K562 (cell line): ENCODE measurements at regions not wholly inside any gene's neighbourhood (a gene's known extent, or its start where the extent isn't known, plus 50 kb on each side); places are given as distances from the start of the nearest gene placed in this dataset.

Experiments
- ATAC-seq: fragments of 200-7000 bp; cut with Tn5 transposase; 3 replicates; pipeline ENCODE4 v1.9.1; 2020; ENCODE audit warnings: moderate library complexity
- BruUV-seq: library from RNA; stranded (reverse); fragments of 400-500 nt; replicated peaks from 2 replicates; lab custom pipeline; 2021; lab: Mats Ljungman, UMichigan
- CTCF ChIA-PET: fragments of 300-600 bp; formaldehyde crosslinking; extraction: SDS; loops from one replicate; lab custom pipeline; 2021; ENCODE audit warnings: low intra/inter-chr PET ratio; lab: Yijun Ruan, JAX
- POLR2A ChIA-PET: fragments of 300-600, 350-650 bp; sonication (Branson Sonifier 250); formaldehyde crosslinking; extraction: SDS; loops from one replicate; lab custom pipeline; 2021; ENCODE audit warnings: antibody characterized with exemption, inconsistent platforms; lab: Yijun Ruan, JAX
- DNase-seq, 4 experiments: peaks; one replicate each; pipeline versions ENCODE4 v3.0.0 to v3.0.0-alpha.2; 2011 to 2018; ENCODE audit warnings: low spot score in 3 of 4, mixed read lengths in 3 of 4; ENCODE audit errors: extremely low read depth in 1 of 4
- FAIRE-seq: peaks from 2 replicates; lab custom pipeline; 2011; peaks lifted over from hg19 to GRCh38; lab: Jason Lieb, UNC
- H2AFZ ChIP-seq: 2 replicates; pipeline ENCODE4 v1.6.0; 2011; ENCODE audit warnings: low read depth, low read length, control low read depth, inconsistent platforms
- H3K27ac ChIP-seq: fragments of 200-600 bp; 3 replicates; pipeline ENCODE4 v1.8.0; 2011; ENCODE audit warnings: low read depth, mild to moderate bottlenecking, control low read depth, inconsistent platforms, low read length, moderate library complexity, mixed read lengths; ENCODE audit errors: extremely low read depth
- H3K27me3 ChIP-seq, 2 experiments: fragments of 300-600 bp in 1 of 2; 2 replicates in 1 of 2; 3 replicates in 1 of 2; pipeline versions ENCODE4 v1.6.0 to v1.8.0; 2011; ENCODE audit warnings: inconsistent platforms in 2 of 2, low read length in 2 of 2, mild to moderate bottlenecking in 1 of 2, mixed read lengths in 1 of 2, moderate library complexity in 1 of 2; ENCODE audit not compliant: control insufficient read depth in 2 of 2, insufficient read depth in 2 of 2
- H3K36me3 ChIP-seq: fragments of 300-600 bp; 3 replicates; pipeline ENCODE4 v1.8.0; 2011; ENCODE audit warnings: mild to moderate bottlenecking, low read length, inconsistent platforms; ENCODE audit not compliant: control insufficient read depth, insufficient read depth
- H3K4me1 ChIP-seq, 2 experiments: fragments of 200-600 bp in 1 of 2; replicated peaks in 1 of 2; 2 replicates in 1 of 2; 3 replicates in 1 of 2; pipeline versions ENCODE4 v1.5.1 to v1.8.0; 2011; ENCODE audit warnings: inconsistent platforms in 2 of 2, low read length in 2 of 2, mild to moderate bottlenecking in 1 of 2, mixed read lengths in 1 of 2, moderate library complexity in 1 of 2; ENCODE audit not compliant: control insufficient read depth in 2 of 2, insufficient read depth in 2 of 2
- H3K4me2 ChIP-seq: 2 replicates; pipeline ENCODE4 v1.6.1; 2011; ENCODE audit warnings: low read length, control low read depth, inconsistent platforms, mixed read lengths; ENCODE audit not compliant: insufficient read depth
- H3K4me3 ChIP-seq: fragments of 200-600 bp; sonication (generic), shearing (Covaris generic); 2 replicates; pipeline ENCODE4 v1.5.1; 2016; ENCODE audit warnings: control low read depth, inconsistent platforms
- H3K79me2 ChIP-seq: fragments of 200-600 bp; 3 replicates; pipeline ENCODE4 v1.8.0; 2011; ENCODE audit warnings: low read length, inconsistent platforms; ENCODE audit not compliant: control insufficient read depth, insufficient read depth
- H3K9ac ChIP-seq, 2 experiments: 2 replicates each; pipeline versions ENCODE4 v1.6.0 to v1.6.1; 2011; ENCODE audit warnings: low read depth in 2 of 2, low read length in 2 of 2, control low read depth in 1 of 2, inconsistent platforms in 1 of 2, mild to moderate bottlenecking in 1 of 2, mixed read lengths in 1 of 2; ENCODE audit not compliant: insufficient read depth in 1 of 2
- H3K9me1 ChIP-seq: one replicate; pipeline ENCODE4 v1.6.0; 2011; ENCODE audit warnings: inconsistent platforms, mild to moderate bottlenecking, low read length, moderate library complexity; ENCODE audit not compliant: control insufficient read depth, insufficient read depth
- H3K9me3 ChIP-seq: replicated peaks from 2 replicates; pipeline ENCODE4 v1.5.1; 2011; ENCODE audit warnings: low read depth, low read length, inconsistent platforms; ENCODE audit not compliant: control insufficient read depth, insufficient read depth
- H4K20me1 ChIP-seq: replicated peaks from 2 replicates; pipeline ENCODE4 v1.6.1; 2011; ENCODE audit warnings: low read length, inconsistent platforms, mixed read lengths; ENCODE audit not compliant: control insufficient read depth, insufficient read depth
- ZNF316 ChIP-seq: fragments of 450-650 bp; IDR thresholded peaks from 2 replicates; pipeline ENCODE4 v1.6.1; 2016
- ZNF830 ChIP-seq: fragments of 250-450 bp; sonication (Bioruptor Pico); IDR thresholded peaks from 2 replicates; pipeline ENCODE4 v1.5.0; 2021; ENCODE audit warnings: mild to moderate bottlenecking
- WGBS: fragments of 100-300 bp; shearing (Covaris generic); methylation state at CpG from one replicate; pipeline ENCODE4 v1.1.6; 2016; ENCODE audit warnings: low coverage, mixed read lengths; ENCODE audit not compliant: insufficient coverage; ENCODE audit errors: missing lambda C conversion rate; 5-methylcytosine and 5-hydroxymethylcytosine counted together
- in situ Hi-C: fragments of 300-500 bp; cut with MboI; formaldehyde crosslinking; loops from 4 replicates; pipeline ENCODE4 v1.15.0; 2018; ENCODE audit warnings: inconsistent platforms, mixed read lengths
- intact Hi-C: fragments of 100-400 bp; cut with micrococcal nuclease; formaldehyde crosslinking; loops from 2 replicates; pipeline ENCODE4 v1.14.2; 2022
- TF ChIP-seq, protein P1 (sequence below), 2 experiments: fragments of 450-650 bp; conservative IDR thresholded peaks; 2 replicates each; pipeline ENCODE4 v1.6.1; 2017; ENCODE audit warnings: mild to moderate bottlenecking in 2 of 2, moderate library complexity in 2 of 2

DNA sequence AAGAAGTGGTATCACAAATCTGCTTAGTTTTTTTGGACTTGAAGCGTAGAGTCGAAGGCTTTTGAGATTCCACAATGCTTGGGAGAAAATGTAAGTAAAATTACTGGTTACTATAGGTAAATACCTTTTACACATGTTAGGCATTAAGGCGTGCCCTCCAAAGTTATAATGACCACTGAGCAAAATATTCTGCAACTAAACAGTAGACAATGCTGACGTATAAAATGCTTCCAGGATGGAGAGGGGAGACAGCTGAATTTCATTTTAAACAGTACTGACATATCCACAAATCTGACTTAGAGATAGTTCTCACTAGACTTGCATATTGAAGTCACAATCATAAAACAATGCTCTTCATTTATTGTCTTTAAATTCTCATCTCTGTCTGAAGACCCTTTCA lies 144.5 kb upstream of the DCN start:
- in situ Hi-C loops (loop anchor here (25.0 kb wide), 1 partner anchor 340 kb away; no protein-coding TSS in a partner anchor), intact Hi-C loops (loop anchor here (2.0 to 10.0 kb wide), 4 partner anchors 148 to 370 kb away; partner anchors contain the start of gene CCER1)
- no peak overlapping the region for H3K4me2 ChIP-seq
- no peak for FAIRE-seq
- no peak for ATAC-seq
- H3K36me3 ChIP-seq = no peaks in the 10 kb centered on the region; the same call in 2 of the 3 replicates
- H3K27ac ChIP-seq = no peak overlapping the region
- no peaks in the 10 kb centered on the region for H3K27me3 ChIP-seq
- no peaks in the 10 kb centered on the region for H4K20me1 ChIP-seq
- H2AFZ ChIP-seq = no peak overlapping the region
- ChIA-PET CTCF (interaction anchor here (1.1 to 1.4 kb wide), 2 partner anchors 149 to 382 kb away, joined by 4 read pairs; no protein-coding TSS in a partner anchor), POLR2A (no interaction called here)
- no peak overlapping the region for H3K9ac ChIP-seq
- H3K4me3 ChIP-seq = no peak overlapping the region
- BruUV-seq = no TSS peak
- H3K4me1 ChIP-seq = no peaks in the 10 kb centered on the region
- no peaks in the 10 kb centered on the region for H3K9me1 ChIP-seq
- TF ChIP-seq ZNF830 (CRISPR knock-in tag) (no peak), ZNF316 (no peak)
- TF ChIP-seq, protein P1, sequence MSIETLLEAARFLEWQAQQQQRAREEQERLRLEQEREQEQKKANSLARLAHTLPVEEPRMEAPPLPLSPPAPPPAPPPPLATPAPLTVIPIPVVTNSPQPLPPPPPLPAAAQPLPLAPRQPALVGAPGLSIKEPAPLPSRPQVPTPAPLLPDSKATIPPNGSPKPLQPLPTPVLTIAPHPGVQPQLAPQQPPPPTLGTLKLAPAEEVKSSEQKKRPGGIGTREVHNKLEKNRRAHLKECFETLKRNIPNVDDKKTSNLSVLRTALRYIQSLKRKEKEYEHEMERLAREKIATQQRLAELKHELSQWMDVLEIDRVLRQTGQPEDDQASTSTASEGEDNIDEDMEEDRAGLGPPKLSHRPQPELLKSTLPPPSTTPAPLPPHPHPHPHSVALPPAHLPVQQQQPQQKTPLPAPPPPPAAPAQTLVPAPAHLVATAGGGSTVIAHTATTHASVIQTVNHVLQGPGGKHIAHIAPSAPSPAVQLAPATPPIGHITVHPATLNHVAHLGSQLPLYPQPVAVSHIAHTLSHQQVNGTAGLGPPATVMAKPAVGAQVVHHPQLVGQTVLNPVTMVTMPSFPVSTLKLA (conservative IDR thresholded peaks at IDR 0.05) = no peak
- H3K9me3 ChIP-seq = no peaks in the 10 kb centered on the region
- H3K79me2 ChIP-seq = no peaks in the 10 kb centered on the region
- no peak for DNase-seq
- 77% methylated on average over 4 of the region's 4 CpGs for WGBS
